Trophoblast cell (in vitro differentiated cells and primary cell): ENCODE measurements at regions not wholly inside any gene's neighbourhood (a gene's known extent, or its start where the extent isn't known, plus 50 kb on each side); places are given as distances from the start of the nearest gene placed in this dataset.

ENCODE experiments used
- DNase-seq, 2 donors: peaks; one replicate each; pipeline ENCODE4 v3.0.0-alpha.2; 2016
- H2AFZ ChIP-seq: 2 replicates; pipeline ENCODE4 v1.6.1; 2013; ENCODE audit warnings: low read length, moderate library complexity, mild to moderate bottlenecking; ENCODE audit not compliant: insufficient read depth, poor library complexity
- H2AK5ac ChIP-seq: 2 replicates; pipeline ENCODE4 v1.6.1; 2013; ENCODE audit warnings: mild to moderate bottlenecking, low read length
- H2BK120ac ChIP-seq: 2 replicates; pipeline ENCODE4 v1.6.1; 2013; ENCODE audit warnings: low read length, mild to moderate bottlenecking, moderate library complexity; ENCODE audit not compliant: insufficient read depth, poor library complexity
- H2BK12ac ChIP-seq: 2 replicates; pipeline ENCODE4 v1.6.1; 2013; ENCODE audit warnings: mild to moderate bottlenecking, low read length, moderate library complexity
- H2BK5ac ChIP-seq: 2 replicates; pipeline ENCODE4 v1.6.1; 2013; ENCODE audit warnings: low read length, low read depth, moderate library complexity, mild to moderate bottlenecking; ENCODE audit not compliant: poor library complexity
- H3K14ac ChIP-seq: 2 replicates; pipeline ENCODE4 v1.6.1; 2013; ENCODE audit warnings: mild to moderate bottlenecking, low read length
- H3K18ac ChIP-seq: 2 replicates; pipeline ENCODE4 v1.6.1; 2013; ENCODE audit warnings: mild to moderate bottlenecking, low read length
- H3K23ac ChIP-seq: 2 replicates; pipeline ENCODE4 v1.6.1; 2013; ENCODE audit warnings: low read length
- H3K27ac ChIP-seq: 2 replicates; pipeline ENCODE4 v1.5.1; 2013; ENCODE audit warnings: low read depth, mild to moderate bottlenecking, inconsistent platforms, low read length, moderate library complexity
- H3K27me3 ChIP-seq: 2 replicates; pipeline ENCODE4 v1.6.1; 2013; ENCODE audit warnings: inconsistent platforms, mild to moderate bottlenecking, low read length, moderate library complexity; ENCODE audit not compliant: insufficient read depth
- H3K36me3 ChIP-seq, 2 experiments: 1 replicate in 1 of 2; 2 replicates in 1 of 2; pipeline ENCODE4 v1.6.1; 2013; ENCODE audit warnings: low read length in 2 of 2, mild to moderate bottlenecking in 2 of 2, moderate library complexity in 1 of 2; ENCODE audit not compliant: insufficient read depth in 2 of 2, control insufficient read depth in 1 of 2
- H3K4ac ChIP-seq: 2 replicates; pipeline ENCODE4 v1.6.1; 2013; ENCODE audit warnings: low read depth, mild to moderate bottlenecking, low read length, moderate library complexity
- H3K4me1 ChIP-seq, 2 experiments: 1 replicate in 1 of 2; 2 replicates in 1 of 2; pipeline ENCODE4 v1.6.1; 2013; ENCODE audit warnings: low read length in 2 of 2, mild to moderate bottlenecking in 2 of 2, moderate library complexity in 1 of 2; ENCODE audit not compliant: insufficient read depth in 2 of 2, control insufficient read depth in 1 of 2
- H3K4me2 ChIP-seq: 2 replicates; pipeline ENCODE4 v1.6.1; 2013; ENCODE audit warnings: inconsistent platforms, mild to moderate bottlenecking, low read length, moderate library complexity
- H3K4me3 ChIP-seq: 2 replicates; pipeline ENCODE4 v1.5.1; 2013; ENCODE audit warnings: mild to moderate bottlenecking, low read depth, low read length, inconsistent platforms
- H3K79me1 ChIP-seq: one replicate; pipeline ENCODE4 v1.6.1; 2013; ENCODE audit warnings: low read length
- H3K79me2 ChIP-seq: 2 replicates; pipeline ENCODE4 v1.6.1; 2013; ENCODE audit warnings: low read length, mild to moderate bottlenecking; ENCODE audit not compliant: control insufficient read depth, insufficient read depth, poor library complexity
- H3K9ac ChIP-seq: 2 replicates; pipeline ENCODE4 v1.6.1; 2013; ENCODE audit warnings: mild to moderate bottlenecking, low read length
- H3K9me3 ChIP-seq: 2 replicates; pipeline ENCODE4 v1.6.1; 2013; ENCODE audit warnings: low read depth, mild to moderate bottlenecking, control low read depth, inconsistent platforms, low read length; ENCODE audit not compliant: insufficient read depth
- H4K12ac ChIP-seq: 2 replicates; pipeline ENCODE4 v1.6.1; 2013; ENCODE audit warnings: low read depth, mild to moderate bottlenecking, low read length, moderate library complexity
- H4K8ac ChIP-seq: 2 replicates; pipeline ENCODE4 v1.6.1; 2013; ENCODE audit warnings: low read depth, mild to moderate bottlenecking, low read length, moderate library complexity
- H4K91ac ChIP-seq: one replicate; pipeline ENCODE4 v1.6.1; 2013; ENCODE audit warnings: low read depth, mild to moderate bottlenecking, low read length, moderate library complexity
- WGBS: extraction: QIAGEN DNeasy Blood & Tissue Kit; methylation state at CpG from one replicate; pipeline ENCODE4 v1.1.7; 2013; ENCODE audit warnings: missing lambda C conversion rate; ENCODE audit not compliant: insufficient read length, insufficient coverage; ENCODE audit errors: extremely low coverage; 5-methylcytosine and 5-hydroxymethylcytosine counted together

DNA sequence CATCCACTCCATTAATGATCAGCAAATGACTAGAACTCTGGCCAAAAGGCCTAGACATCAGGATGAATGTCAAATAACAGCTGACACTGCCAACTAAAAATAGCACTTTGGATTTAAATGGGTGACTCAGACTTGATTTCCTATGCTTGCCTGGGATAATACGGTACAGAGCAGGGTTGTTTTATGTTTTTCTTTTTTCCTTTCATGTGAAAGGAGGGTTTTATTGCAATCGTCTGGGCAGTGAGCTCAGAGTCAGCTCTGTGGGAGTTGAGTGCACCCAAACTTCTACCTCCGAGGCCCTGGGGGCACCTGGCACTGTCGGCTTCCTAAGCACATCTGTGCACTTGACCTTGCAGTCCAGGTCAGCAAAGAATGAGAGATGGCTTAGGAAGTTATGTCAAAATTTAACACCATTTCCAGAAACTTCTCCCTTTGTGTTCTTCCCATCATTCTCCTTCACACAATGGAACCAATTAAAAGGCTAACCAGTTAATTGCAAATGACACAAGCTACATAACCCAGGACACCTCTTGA lies 134.1 kb downstream of the LACC1 start:
- Histone ChIP-seq H3K79me1 (peaks cover 2% of the 10 kb centered on the region), H3K9me3 (no peaks in the 10 kb centered on the region), H2BK120ac (no peak overlapping the region), H3K23ac (no peak overlapping the region), H3K79me2 (no peaks in the 10 kb centered on the region), H3K27ac (no peak overlapping the region), H2BK12ac (no peak overlapping the region), H3K9ac (no peak overlapping the region), H3K18ac (no peak overlapping the region), H3K14ac (no peak overlapping the region), H3K4me1 (peaks cover 0 to 5% of the 10 kb centered on the region in 2 experiments), H2AK5ac (no peak overlapping the region), H4K8ac (no peak overlapping the region), H2AFZ (no peak overlapping the region), H3K4me3 (no peak overlapping the region), H3K4me2 (no peak overlapping the region), H2BK5ac (no peak overlapping the region), H4K91ac (no peak overlapping the region), H4K12ac (no peak overlapping the region), H3K36me3 (no peaks in the 10 kb centered on the region), H3K27me3 (no peaks in the 10 kb centered on the region), H3K4ac (no peak overlapping the region)
- no CpG with 5 or more reads among the region's 4 CpGs for WGBS
- no peak for DNase-seq

DNA sequence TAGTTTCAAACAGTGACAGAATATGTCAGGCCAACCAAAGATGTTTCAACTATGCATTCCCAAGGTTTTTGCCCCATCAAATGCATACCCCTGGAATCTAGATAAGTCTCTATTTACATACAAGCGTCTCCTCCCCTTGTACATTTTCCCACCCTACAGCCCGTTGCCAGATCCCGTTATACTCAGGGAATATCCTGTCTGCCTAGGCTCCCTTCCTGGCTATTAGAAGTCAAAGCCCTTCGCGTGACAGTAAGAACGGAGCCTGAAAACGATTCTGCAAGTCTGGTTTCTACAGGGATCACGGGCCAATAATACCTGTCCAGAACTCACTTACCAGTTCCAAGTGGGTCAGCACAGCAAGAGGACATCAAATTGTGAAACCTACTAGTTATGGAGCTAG lies 134.8 kb downstream of the LACC1 start:
- DNase-seq = no peak
- Histone ChIP-seq H3K18ac (no peak overlapping the region), H3K14ac (no peak overlapping the region), H3K27me3 (no peaks in the 10 kb centered on the region), H3K79me1 (peaks cover 2% of the 10 kb centered on the region), H4K8ac (no peak overlapping the region), H3K9me3 (no peaks in the 10 kb centered on the region), H2AK5ac (no peak overlapping the region), H3K4ac (no peak overlapping the region), H3K79me2 (no peaks in the 10 kb centered on the region), H2BK5ac (no peak overlapping the region), H3K4me2 (no peak overlapping the region), H3K23ac (no peak overlapping the region), H4K91ac (no peak overlapping the region), H2BK120ac (peak overlapping the region; percentile 6), H3K9ac (no peak overlapping the region), H3K4me1 (peaks cover 0 to 5% of the 10 kb centered on the region in 2 experiments), H3K27ac (no peak overlapping the region), H2BK12ac (no peak overlapping the region), H3K4me3 (no peak overlapping the region), H4K12ac (no peak overlapping the region), H3K36me3 (no peaks in the 10 kb centered on the region), H2AFZ (no peak overlapping the region)
- no CpG with 5 or more reads among the region's 8 CpGs for WGBS

DNA sequence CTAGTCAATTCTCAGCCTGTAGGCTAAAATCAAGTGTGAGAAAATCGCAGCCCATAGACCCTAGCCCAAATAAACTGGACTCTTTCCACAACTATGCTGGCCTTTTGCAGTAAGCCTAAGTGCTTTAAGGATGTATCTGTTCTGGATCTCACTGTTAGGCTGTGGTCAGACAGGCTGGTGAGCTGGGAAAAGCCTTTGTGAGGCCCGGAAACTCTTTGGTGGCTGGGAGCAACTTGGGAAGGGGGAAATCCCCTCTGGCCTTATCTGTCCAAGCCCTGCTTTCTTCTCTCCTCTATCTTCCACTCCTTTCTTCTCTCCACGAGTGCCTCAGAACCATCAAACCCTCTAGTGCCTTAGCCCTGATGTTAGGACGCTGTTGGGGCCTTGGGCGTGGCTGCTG lies 135.4 kb downstream of the LACC1 start:
- H3K79me1 ChIP-seq = peaks cover 2% of the 10 kb centered on the region
- H3K14ac ChIP-seq = no peak overlapping the region

DNA sequence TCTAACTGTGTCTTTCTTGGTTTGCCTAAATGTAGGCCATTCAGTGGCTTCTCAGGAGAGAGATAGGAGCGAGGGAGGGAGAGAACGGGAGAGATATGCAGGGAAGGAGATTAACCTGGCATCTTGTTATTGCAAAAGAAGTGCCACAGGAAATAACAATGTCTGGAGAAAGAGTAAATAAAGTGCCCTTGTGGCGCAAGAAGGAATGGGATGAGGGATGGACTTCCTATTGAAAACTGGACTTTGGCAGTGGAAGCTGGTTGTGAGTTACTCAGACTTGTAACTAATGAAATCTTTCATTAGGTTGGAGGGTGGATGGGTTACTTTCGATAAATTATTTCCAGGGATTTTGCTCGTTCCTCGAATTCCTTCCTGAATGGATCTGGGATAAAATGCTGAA lies 136.1 kb downstream of the LACC1 start:
- Histone ChIP-seq H2AK5ac (no peak overlapping the region), H4K91ac (no peak overlapping the region), H4K12ac (no peak overlapping the region), H3K27ac (no peak overlapping the region), H2AFZ (no peak overlapping the region), H3K9me3 (no peaks in the 10 kb centered on the region), H3K4ac (no peak overlapping the region), H2BK5ac (no peak overlapping the region), H3K4me2 (no peak overlapping the region), H3K4me3 (no peak overlapping the region), H3K36me3 (no peaks in the 10 kb centered on the region), H3K79me2 (no peaks in the 10 kb centered on the region), H3K27me3 (no peaks in the 10 kb centered on the region), H2BK120ac (no peak overlapping the region), H4K8ac (no peak overlapping the region), H3K23ac (no peak overlapping the region), H3K18ac (no peak overlapping the region), H3K14ac (no peak overlapping the region), H2BK12ac (no peak overlapping the region), H3K4me1 (peaks cover 0 to 5% of the 10 kb centered on the region in 2 experiments), H3K79me1 (peaks cover 2% of the 10 kb centered on the region), H3K9ac (no peak overlapping the region)
- DNase-seq = peak in 1 of 2 donors; percentile 35
- WGBS = no CpG with 5 or more reads among the region's 6 CpGs

More for the DNA sequence above, 135.4 kb downstream of the LACC1 start:
- Histone ChIP-seq H3K9ac (no peak overlapping the region), H3K27me3 (no peaks in the 10 kb centered on the region), H3K36me3 (no peaks in the 10 kb centered on the region), H2BK12ac (no peak overlapping the region), H3K4me1 (peaks cover 0 to 5% of the 10 kb centered on the region in 2 experiments), H3K23ac (no peak overlapping the region), H2BK120ac (no peak overlapping the region), H2AK5ac (no peak overlapping the region), H4K8ac (no peak overlapping the region), H3K4me2 (no peak overlapping the region), H3K27ac (no peak overlapping the region), H3K9me3 (no peaks in the 10 kb centered on the region), H3K4me3 (no peak overlapping the region), H3K18ac (no peak overlapping the region), H2BK5ac (no peak overlapping the region), H4K12ac (no peak overlapping the region), H4K91ac (no peak overlapping the region), H3K79me2 (no peaks in the 10 kb centered on the region), H3K4ac (no peak overlapping the region), H2AFZ (no peak overlapping the region)
- no CpG with 5 or more reads among the region's 5 CpGs for WGBS
- DNase-seq = no peak
